AG09319 (cell line): ENCODE measurements at regions not wholly inside any gene's neighbourhood (a gene's known extent, or its start where the extent isn't known, plus 50 kb on each side); places are given as distances from the start of the nearest gene placed in this dataset.
"Not testable (repeated sequence)": the region's sequence is repeated elsewhere in the genome, so short reads cannot be mapped to it uniquely, and the experiment has no call there.

ENCODE experiments used
- DNase-seq: peaks from one replicate; pipeline ENCODE4 v3.0.0-alpha.2; 2010; ENCODE audit warnings: low read depth; ENCODE audit errors: extremely low read depth
- CTCF ChIP-seq: IDR thresholded peaks from 2 replicates; pipeline ENCODE4 v1.5.1; 2011; ENCODE audit warnings: low read depth, mild to moderate bottlenecking, inconsistent platforms, low read length, moderate library complexity

GRCh38 chr14:48563489-48563888 is 888.1 kb upstream of the MDGA2 start:
- TF ChIP-seq CTCF = no peak
- no peak for DNase-seq

DNA sequence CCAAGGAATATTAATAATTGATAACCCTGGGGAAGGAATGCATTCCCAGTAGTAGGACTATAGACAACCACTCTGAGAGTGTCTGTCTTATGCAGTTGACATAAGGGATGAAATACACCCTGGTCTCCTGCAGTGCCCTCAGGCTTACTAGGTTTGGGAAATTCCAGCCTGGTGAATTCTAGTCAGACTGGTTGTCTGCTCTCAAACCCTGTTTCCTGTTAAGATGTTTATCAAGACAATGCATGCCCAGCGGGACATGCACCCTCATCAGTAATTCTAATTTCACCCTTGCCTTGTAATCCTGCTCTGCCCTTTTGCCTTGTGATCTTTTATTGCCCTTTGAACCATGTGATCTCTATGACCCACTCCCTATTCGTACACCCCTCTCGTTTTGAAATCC is 886.0 kb upstream of the MDGA2 start:
- not testable (repeated sequence) for DNase-seq

DNA sequence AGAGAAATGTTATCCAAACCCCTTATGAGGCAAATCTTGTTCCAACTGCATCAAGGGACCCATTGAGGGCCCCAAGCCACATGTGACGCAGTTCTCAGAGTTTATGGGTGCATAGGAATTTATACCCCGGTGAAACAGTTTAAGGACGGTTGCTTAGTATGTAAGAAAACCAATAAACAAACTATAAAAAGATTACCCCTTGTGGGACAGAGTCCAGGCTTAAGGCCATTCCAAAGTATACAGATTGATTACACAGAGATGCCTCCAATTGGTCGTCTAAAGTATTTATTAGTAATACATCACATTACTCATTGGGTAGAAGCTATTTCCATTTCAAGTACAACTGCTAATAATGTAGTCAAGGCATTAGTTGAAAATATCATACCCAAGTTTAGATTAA is 885.0 kb upstream of the MDGA2 start:
- no peak for TF ChIP-seq CTCF
- DNase-seq = no peak

GRCh38 chr14:48553443-48553842 is 878.0 kb upstream of the MDGA2 start:
- DNase-seq = no peak
- TF ChIP-seq CTCF = no peak

DNA sequence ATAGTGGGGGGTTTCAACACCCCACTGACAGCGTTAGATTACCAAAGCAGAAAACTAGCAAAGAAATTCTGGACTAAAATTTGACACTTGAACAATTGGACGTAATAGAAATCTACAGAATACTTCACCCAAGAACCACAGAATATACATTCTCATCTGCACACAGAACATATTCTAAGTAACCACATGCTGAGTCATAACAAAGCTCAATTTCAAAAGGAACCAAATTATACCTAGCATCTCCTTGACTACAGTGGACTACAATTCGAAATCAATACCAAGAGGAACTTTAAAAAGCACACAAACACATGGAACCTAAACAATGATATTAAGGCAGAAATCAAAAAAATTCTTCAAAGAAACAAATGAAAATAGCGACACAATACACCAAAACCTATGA is 871.6 kb upstream of the MDGA2 start:
- DNase-seq = no peak
- TF ChIP-seq CTCF = no peak

- TF ChIP-seq CTCF = no peak
- DNase-seq = no peak
Observed at GRCh38 chr14:48537600-48537999, 862.2 kb upstream of the MDGA2 start.

DNA sequence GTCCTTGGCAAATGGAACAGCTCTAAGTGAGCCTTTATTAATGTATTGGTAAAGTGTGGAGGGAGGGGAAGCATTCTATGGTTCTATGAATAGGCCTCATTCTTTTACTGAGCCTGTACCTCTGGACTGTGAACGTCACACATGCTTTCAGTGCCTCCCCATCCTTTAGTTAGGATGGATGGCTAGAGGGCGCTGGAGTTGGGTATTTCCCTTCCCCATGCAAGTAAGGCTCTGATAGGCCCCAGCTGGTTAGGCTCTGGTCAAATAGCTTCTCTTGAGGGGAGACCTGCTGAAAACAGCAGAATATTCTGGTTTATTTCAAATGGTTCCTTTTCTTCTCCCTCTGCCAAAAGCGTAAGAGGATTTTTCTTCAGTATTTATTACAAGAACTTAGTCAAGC is 860.9 kb upstream of the MDGA2 start:
- TF ChIP-seq CTCF = no peak
- no peak for DNase-seq

GRCh38 chr14:48527832-48528231 is 852.4 kb upstream of the MDGA2 start:
- TF ChIP-seq CTCF = no peak
- no peak for DNase-seq
